OCI-M1 (cell line): ENCODE measurements at regions not wholly inside any gene's neighbourhood (a gene's known extent, or its start where the extent isn't known, plus 50 kb on each side); places are given as distances from the start of the nearest gene placed in this dataset.

ENCODE experiments used
- DNase-seq: peaks from one replicate; lab custom pipeline; 2025; lab: John Stamatoyannopoulos, UW

DNA sequence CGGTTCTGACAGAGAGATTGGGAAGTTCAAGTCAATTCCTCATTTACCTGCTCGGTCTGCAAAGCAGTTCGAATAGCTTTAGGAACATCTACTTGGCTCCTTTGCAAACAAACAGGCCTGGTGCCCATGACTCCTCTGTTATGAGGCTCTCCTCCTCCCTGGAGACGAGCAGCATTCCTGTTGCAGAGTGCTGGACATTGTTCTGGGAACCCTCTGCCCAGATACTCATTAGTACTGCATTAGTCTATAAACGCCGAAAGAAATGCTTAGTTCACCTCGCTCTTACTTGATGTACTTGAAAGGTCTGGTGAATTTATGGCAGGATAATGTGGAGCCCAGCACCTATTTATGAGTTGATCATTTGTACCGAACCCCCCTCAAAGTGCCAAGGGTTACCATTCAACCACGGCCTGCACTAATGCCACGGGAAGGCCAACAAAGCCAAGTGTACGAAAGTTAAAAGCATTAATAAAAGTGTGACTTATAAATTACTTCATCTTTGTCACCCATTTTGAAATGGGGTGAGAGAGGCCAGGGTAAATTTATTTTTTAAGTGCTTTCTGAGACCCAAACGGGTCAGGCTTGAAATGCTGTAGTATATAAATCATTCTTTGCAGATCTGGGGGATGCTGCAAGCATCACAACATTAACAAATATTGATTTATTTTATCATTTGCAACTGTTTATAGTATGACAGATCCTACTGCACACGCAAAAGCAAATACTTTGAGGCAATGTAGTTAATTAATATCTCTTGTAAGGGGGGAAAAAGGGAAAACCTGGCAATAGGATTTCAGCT, 478.9 kb upstream of the PSMD7 start:
- DNase-seq: no peak

DNA sequence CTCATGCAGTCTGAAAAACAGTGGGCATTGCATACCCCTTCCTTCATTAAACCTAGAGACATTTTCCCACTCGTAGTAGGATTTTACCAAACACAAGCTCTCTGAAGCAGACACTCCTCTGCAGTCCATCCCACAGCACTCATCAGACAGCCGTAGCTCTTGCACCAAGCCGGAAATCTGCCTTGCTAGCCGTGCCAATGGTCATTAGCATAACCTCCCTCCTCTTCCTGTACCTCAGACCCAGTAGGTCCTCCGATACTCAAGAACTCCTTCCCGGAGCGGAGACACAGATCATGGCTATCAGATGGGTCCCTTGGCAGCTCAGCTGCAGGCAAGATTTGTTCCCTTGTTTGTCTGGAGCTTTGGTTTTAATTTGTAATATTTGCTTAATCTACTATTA, 483.1 kb upstream of the PSMD7 start:
- DNase-seq: no peak

DNA sequence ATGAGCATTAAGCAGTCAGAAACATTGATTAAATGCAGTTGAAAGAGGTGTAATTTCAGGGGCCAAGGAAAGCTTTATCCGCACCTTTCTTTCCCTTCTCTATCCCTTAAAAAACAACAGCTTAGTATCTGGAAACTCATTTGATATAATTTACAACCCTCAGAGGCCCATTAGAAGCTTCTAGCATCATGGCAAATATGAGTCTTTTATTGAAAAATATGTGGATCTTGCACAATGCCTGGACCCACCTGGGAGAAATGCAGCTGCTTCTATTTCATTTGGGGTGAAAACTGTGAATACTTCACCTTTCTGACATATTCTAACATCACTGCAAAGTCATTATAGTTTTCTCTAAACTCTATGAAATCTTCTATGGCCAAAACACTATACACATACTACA, 492.2 kb upstream of the PSMD7 start:
- DNase-seq: no peak

DNA sequence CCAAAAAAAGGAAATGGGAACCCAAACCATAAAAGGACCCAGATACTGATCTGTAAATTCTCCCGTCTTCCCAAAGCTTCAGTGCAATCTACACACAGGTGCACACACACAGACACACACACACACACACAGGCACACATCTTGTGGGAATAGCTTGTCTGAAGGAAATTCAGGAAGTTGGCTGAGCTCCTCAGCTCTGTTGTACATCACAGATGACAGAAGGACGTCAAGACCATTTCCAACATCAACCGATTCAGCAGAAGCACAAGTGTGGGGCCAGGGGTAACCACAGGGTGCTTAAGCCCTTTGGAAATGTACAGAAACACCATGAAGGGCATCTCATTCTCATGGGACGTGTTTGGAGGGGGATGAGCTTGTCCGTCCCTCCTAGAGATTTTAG, 498.1 kb upstream of the PSMD7 start:
- no peak for DNase-seq

DNA sequence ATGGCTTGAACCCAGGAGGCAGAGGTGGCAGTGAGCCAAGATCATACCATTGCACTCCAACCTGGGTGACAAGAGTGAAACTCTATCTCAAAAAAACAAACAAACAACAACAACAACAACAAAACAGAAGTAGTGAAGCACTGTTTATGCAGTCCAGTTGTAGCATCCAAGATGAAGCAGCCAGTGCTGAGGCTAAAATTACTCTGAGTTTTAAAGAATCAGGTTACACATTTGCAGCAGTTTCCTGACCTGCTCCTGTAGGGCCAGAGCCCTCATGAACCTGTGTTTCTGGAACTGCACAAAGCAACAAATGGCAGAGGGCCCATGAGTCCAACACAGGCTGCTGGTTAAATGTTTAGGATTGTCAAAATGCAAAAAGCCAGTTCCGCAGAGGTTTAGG, 499.5 kb upstream of the PSMD7 start:
- no peak for DNase-seq

DNA sequence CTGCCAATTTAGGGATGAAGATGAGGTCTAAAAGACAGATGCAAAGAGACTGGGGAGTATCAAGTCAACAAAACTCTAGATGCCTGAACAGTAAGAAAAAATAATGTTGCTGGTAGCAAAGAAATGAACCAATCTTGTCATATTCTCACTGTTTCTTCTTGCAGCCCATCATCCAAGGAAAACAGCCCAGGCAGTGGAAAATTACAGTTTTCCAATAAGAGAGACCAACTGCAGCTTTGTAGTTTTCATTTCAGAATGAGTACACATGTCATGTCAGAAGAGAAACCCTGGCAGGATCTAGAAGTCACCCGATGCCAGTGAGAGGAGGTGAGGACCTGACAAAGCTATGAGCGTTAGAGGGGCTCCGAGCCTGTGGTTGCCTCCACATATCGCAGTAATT, 500.4 kb upstream of the PSMD7 start:
- no peak for DNase-seq

DNA sequence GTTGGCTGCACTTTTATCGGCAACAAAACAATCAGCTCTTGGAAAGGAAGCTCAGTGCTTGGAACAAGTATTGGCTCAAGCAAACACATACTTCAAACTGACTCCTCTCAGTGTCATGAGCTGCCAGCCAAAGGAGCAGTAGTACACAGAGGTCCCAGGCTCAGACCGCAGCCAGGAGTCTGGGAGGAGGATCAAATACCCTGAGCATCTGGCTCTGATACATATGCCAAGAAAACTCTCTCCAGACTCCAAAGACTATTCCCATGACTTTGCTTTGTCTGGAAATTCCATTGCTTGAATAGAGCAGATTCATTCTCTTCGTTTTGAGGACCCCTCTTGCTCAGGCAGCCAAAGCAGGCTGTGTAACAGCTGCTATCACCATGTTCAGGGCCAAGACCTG, 501.6 kb upstream of the PSMD7 start:
- no peak for DNase-seq

DNA sequence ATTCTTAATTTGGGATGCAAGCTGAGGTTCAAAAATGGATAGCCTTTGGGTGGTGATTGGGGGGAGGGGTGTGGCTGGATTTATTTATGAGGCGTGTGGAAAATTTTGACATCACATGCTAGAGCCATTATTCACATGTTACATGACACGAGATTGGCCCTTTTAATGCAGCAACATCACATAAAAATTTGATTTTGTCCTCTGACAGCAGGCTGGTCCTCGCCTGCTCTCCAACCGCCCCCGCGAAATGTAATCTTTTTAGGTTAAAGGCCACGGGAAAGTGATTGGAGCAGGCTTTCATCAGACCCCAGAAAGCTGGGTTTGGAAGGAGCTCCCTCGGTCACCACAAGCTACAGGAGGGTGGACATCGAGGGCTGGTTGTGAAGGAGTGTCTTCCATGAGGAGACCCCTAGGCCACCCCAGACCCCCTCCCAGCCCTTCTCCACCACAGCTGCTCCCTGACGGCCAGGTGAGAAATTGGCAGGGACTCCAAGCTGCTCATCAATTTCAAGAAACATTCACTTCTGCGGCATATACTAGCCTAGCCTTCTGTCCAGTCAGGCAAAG, 502.7 kb upstream of the PSMD7 start:
- no peak for DNase-seq

DNA sequence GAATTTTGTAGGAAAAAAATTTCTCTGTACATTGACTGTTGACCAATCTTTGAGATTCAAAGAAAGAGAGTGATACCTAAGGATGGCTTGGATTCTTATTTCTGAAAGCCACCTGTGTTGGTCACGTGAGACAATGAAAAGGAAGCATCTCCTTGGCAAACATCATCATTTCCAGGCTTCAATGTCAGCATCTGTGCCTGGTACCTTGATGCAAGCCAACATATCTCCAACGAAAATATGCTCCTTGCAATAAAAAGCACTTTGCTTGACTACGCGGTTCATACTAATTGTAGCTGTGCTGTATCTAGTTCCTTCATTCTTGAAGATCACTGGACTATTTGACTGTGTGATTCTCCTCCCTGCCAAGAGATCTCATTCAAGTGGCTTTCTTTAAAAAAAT, 503.4 kb upstream of the PSMD7 start:
- DNase-seq: no peak

DNA sequence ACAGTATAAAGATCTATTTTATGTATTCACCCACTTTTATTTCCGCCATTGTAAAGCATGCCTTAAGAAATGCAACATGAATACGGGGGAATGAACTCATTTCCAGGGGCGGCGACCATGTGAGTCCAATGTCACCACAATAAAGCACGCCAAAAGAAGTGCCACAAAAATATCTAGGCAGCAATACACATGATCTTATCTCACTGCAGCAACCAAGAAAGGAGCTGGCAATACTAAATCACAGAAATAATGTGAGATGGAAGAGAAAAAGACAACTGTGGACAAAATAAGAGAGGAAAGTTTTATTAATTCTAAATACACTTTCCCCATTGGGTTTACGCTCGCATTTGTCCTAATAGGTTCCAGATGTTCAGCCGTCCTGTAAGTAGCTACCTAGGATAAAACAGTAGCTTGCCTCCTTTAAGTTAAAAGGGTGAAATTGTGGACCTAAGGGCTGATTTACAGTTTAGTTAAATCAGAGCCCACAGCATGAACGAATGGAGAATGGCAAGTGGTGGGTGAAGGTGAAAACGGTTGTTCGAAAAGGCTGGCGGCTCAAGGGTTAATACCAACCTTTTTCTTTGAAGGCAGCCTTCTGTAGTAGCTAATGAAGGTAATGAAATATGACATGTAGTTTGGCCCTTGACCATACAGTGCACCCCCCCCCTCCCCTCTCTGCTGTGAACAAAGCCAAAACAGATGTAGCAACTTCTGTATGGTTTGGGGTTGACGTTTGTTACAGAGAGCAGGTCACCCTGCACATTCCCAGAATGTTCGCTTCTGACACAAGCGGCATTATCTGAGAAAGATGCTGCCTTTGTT, 504.2 kb upstream of the PSMD7 start:
- no peak for DNase-seq

DNA sequence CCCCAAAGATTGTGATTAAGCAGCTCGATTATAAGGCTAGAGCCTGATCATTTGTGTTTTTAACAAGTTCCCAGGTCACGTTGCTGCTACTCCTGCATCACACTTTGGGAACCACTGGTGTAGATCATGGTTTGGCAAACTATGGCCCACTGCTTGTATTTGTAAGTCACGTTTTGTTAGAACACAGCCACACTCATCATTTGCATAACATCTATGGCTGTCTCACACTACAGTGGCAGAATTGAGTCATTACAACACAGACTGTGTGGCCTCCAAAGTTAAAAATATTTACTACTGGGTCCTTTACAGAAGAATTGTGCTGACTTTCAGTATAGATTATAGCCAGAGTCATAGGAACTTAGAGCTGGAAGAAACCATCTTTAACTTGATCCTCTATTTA, 515.3 kb upstream of the PSMD7 start:
- DNase-seq: no peak

DNA sequence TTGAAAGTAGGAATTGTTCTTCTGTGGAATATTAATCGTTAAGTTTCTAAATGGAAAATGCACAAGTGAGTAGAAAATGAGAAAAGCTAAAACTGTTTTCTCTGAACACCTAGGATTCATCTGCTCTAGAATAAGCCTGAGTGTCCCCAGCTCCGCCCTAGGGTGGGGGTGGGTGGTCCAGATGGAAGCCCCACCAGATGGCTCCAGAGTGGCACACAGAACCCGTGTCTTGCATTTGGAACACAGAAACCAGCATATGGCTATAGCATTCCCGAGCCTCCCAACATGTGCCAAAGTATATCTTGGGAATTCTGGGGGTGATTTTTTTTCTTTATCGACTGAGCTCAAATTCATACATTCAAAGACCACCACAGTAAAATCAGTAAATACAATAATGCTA, 517.7 kb upstream of the PSMD7 start:
- DNase-seq: no peak

DNA sequence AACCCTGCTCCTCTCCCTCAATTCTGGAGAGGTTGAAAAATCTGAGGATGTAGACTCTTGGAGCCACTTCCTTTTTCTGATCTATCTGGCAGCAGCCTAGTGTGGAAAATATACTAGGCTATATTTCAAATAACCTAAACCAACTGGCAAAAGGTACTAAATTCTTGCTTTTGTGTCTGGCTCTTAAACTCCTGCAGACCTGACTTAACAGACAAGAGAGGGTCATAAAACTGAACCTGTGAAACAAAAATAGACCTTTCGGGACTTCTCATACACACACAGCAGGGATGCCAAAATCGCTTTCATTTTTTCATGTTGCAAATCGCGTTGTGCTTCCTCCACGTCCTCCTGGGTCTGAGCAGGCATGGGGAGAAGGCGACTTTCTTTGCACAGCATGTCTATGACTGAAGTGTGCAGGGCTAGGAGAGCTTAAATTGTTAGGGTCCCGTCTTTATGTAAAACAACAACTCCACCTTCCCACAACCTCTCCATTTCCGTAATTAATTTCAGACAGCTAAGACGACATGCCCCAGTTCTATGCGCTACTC, 520.7 kb upstream of the PSMD7 start:
- DNase-seq: no peak

DNA sequence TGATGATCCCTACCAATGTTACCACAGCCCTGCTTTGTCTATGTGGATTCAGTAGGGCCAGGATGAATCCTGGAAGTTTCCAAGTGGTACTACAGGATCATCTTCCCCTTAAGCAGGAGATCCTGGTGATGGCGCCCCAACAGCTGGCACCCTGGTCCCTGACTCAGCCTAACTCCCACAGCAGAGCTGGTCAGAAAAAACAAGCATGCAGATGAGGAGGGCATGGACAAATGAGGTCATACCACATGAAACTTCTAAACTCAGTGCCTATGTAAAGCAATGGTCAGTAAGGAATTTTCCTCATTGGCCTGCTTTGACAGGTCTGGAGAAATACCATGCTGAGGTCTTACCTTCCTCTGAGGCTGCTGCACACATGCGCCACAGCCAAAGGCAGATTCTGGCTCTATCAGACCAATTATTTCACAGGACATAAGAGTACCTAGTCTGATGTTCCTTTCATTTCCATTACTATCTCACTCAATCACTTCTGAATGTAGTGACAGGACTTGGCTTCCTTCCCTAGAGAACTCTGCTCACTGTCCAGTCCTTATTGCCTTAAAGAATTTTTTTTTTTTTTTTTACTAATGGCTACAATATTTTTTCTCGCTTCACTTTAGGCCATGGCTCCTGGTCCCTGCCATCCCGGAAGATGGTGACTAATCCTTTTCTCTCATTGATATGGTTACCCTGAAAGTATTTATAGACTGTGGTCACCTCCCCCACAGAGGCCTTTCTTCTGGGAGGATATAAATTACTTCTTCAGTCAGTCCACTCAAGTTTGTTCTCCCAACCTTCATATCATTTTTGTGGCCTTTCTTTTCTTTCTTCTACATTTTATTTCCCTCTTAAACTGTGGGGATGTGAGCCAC, 525.2 kb upstream of the PSMD7 start:
- peak; percentile 15 for DNase-seq

DNA sequence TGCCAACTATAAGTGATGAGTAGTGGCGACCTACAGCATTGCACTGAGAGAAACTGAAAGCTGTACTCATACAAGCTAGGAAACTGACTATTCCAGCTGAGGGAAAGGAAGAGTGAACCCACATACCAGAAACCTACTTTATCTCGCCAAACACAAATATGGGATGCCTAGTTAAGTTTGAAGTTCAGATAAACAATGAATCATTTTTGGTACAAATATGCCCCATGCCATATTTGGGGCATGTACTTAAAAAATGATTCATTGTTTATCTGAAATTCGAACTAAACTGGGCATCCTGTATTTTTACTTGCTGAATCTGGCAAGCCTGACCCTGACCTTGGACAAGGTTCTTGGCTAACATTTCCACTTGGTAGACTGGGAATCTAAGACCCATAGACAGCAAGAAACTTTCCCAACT, 527.8 kb upstream of the PSMD7 start:
- no peak for DNase-seq

DNA sequence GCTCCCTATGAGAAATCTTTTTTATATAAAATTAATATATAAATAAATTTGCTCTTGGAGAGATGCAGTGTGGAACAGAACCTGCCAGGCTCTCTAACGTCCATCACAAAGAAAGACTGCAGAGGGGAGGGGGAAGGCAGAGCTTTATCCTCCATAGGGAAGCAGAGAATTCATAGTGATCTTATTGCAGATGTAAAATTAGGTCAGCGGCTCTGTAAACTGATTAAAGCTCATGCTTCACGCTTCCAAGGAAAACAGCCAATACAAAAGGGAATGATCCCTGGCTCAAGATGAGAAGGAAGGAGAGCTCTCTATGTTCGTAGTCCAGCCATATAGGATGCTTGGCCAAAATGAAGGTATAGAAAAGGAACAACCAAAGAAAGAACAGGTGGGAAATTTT, 532.3 kb upstream of the PSMD7 start:
- DNase-seq: no peak

DNA sequence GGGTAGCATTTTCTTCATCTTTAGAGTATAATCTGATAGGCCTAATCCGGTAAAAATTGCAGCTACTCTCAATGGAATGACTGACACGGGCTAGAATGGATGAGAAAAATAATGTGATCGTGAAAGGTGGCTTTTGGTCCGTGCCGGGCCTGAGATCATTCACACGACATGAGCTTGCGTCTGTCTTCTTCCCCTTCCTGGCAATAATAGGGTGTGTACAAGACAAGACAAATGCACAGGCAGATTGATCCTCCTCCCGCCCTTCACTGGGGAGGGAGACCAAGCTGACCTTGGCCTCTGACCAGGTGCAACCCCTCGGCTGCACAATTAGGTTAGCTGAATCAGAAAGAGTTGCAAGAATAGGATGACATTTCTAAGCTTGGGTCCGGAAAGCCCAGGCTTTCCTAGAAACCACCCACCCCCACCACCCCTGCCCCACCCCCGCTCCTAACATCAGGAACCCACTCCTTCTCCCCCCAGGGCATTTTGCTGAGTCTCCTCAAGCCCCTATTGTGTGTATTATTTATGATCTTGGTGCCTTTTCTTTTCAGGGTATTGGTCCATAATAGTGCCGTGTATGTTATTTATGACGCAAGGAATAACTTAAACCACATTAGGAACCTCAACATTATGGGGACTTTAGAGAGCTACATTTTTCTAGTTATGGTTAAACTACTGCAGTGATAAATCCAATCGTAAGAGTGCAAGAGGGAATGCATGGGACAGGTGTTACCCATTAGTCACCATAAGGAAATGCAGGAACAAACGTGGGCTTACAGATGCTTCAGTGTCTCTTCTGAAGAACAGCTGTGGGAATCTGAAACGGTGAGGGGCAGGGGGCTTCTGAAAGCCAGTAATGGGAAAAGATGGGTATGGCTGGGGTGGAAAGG, 540.1 kb upstream of the PSMD7 start:
- DNase-seq: no peak

DNA sequence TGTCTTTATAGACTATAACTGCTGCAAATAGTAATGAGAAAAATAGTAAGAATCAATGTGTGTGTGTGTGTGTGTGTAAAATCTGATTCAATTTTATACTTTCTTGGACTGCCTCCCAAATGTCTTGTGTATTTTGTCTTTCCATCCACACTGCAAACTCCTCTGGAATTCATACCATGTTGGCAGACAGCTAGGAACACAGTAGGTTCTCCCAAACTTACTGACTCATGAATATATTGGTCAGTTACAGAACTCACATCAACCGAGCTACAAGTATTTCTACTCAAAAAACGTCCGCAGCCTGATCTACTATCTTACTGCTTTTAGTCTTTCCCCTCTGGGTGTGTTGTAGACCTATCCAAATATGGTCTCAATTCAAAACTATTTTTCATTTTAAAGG, 542.7 kb upstream of the PSMD7 start:
- no peak for DNase-seq

DNA sequence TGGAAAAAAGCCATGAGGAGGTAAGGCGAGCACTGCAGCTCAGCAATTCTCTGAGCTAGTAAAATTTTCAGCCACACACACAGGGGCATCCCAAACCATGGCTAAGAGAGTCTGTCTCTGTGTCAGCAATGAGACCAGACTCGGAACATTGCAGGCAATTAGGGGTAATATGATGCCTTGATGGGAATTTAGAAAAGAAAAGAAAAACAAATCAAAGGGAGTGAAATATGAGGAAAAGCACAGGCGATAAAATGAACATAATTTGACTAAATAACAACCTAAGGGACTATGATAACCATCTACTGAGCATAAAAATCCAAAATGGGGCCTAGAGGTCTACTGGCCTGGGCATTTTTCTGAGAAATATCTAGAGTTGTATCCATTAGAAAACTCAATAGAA, 546.0 kb upstream of the PSMD7 start:
- no peak for DNase-seq

DNA sequence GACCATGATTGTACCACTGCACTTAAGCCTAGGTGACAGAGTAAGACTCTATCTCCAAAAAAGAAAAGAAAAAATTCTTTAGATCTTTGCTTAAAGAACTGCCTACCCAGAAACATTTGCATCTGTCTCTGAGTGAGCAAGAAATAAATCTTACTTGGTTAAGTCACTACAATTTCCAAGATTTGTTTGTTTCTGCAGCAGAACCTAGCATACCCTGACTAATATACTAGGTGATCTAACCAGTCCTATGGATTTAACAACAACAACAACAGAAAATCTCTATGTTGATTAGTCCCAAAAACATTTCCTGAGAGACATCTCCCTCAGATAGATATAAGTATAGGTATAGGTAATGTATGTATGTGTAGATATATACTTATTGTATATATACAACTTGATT, 549.3 kb upstream of the PSMD7 start:
- DNase-seq: no peak

DNA sequence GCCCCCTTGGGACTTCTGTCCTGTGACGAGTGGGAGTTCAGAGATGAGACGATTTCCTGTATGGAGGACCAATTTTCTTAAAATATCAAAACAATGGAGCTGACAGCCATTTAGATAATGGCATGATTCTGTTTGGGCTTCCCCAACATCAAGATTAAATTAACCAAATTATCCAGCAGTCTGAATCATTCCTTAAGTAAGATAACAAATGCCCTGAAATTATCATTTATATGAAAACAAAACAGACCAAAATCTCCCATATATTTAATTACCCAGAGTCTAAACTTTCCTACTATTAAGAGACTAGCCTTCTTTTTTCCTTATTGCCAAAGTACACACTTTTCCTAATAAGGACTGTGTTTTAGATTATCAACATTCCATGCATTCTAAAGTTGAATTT, 550.1 kb upstream of the PSMD7 start:
- no peak for DNase-seq
